ENCODE measurements at regions not wholly inside any gene's neighbourhood (a gene's known extent, or its start where the extent isn't known, plus 50 kb on each side); places are given as distances from the start of the nearest gene placed in this dataset.

- WGBS (ENCODE audit: extremely low coverage, insufficient read length, low lambda C conversion rate) = no CpG with 5 or more reads among the region's 1 CpG
- Histone ChIP-seq H3K23ac (ENCODE audit: insufficient read length, low read depth, low read length) (no peak overlapping the region), H3K9me3 (ENCODE audit: control insufficient read depth, low read depth, low read length) (no peaks in the 10 kb centered on the region), H4K8ac (replicated peaks; ENCODE audit: insufficient read length, low read depth, low read length) (no peak overlapping the region), H3K4me1 (ENCODE audit: insufficient read depth, low read length) (no peaks in the 10 kb centered on the region), H3K56ac (ENCODE audit: insufficient read length, low read depth, low read length) (no peak overlapping the region), H2BK20ac (ENCODE audit: low read depth, low read length, poor library complexity, severe bottlenecking) (no peak overlapping the region), H2BK5ac (ENCODE audit: insufficient read length, low read length) (no peak overlapping the region), H3K18ac (ENCODE audit: insufficient read length, low read depth, low read length) (no peak overlapping the region), H3K27ac (ENCODE audit: insufficient read length, low read depth, low read length) (no peak overlapping the region), H2AK5ac (ENCODE audit: insufficient read length, low read length) (no peak overlapping the region), H2AFZ (ENCODE audit: low read length) (no peak overlapping the region), H3K23me2 (ENCODE audit: insufficient read length, low read depth, low read length, poor library complexity, severe bottlenecking) (no peaks in the 10 kb centered on the region), H3K4ac (ENCODE audit: low read depth, low read length) (no peak overlapping the region), H2BK120ac (ENCODE audit: low read depth, low read length, poor library complexity, severe bottlenecking) (no peak overlapping the region), H3K27me3 (ENCODE audit: insufficient read depth, low read length) (no peaks in the 10 kb centered on the region), H2BK12ac (ENCODE audit: insufficient read length, low read depth, low read length) (no peak overlapping the region), H3K14ac (ENCODE audit: insufficient read depth, low read length) (no peak overlapping the region), H3T11ph (ENCODE audit: low read length) (no peak overlapping the region), H3K79me1 (ENCODE audit: insufficient read depth, low read depth, low read length, poor library complexity, severe bottlenecking) (no peaks in the 10 kb centered on the region), H4K5ac (ENCODE audit: insufficient read length, low read depth, low read length) (no peak overlapping the region), H4K91ac (ENCODE audit: insufficient read length, low read depth, low read length) (no peak overlapping the region), H2BK15ac (ENCODE audit: low read depth, low read length) (no peak overlapping the region), H3K9ac (ENCODE audit: extremely low read depth, insufficient read length, low read length) (no peak overlapping the region), H3K4me2 (ENCODE audit: insufficient read depth, insufficient read length, low read length) (no peak overlapping the region), H3K79me2 (ENCODE audit: insufficient read depth, low read length) (no peaks in the 10 kb centered on the region), H4K20me1 (ENCODE audit: control insufficient read depth, insufficient read depth, insufficient read length) (no peaks in the 10 kb centered on the region)
- H3K36me3 Mint-ChIP-seq (ENCODE audit: insufficient read depth in 1 of 3, low read depth in 3 of 3) = no peaks in the 10 kb centered on the region
- DNase-seq = no peak
- no peaks in the 10 kb centered on the region for H3K27me3 Mint-ChIP-seq (ENCODE audit: low read depth)
- H3K27ac Mint-ChIP-seq = no peak overlapping the region; a peak in 1 of 7 replicates
- no peak for TF ChIP-seq CTCF (conservative IDR thresholded peaks at IDR 0.05)
- H3K4me3 Mint-ChIP-seq = no peak overlapping the region
- H3K9me3 Mint-ChIP-seq = peaks cover 0 to 2% of the 10 kb centered on the region in 2 experiments; a peak in 1 of 5 replicates
- H3K4me1 Mint-ChIP-seq = peaks cover 4 to 6% of the 10 kb centered on the region in 2 experiments; a peak in 3 of 4 replicates
Measured at GRCh38 chr2:196391149-196391479, 219.7 kb upstream of the STK17B start.

Data from H9 (cell line).